Lung (tissue), 11 donors: ENCODE measurements at regions not wholly inside any gene's neighbourhood (a gene's known extent, or its start where the extent isn't known, plus 50 kb on each side); places are given as distances from the start of the nearest gene placed in this dataset.

ENCODE experiments used
- ATAC-seq: fragments of 200-7000 bp; cut with Tn5 transposase; one replicate; pipeline ENCODE4 v1.9.1; 2020; ENCODE audit warnings: moderate number of reproducible peaks; ENCODE audit not compliant: insufficient read depth, low FRiP score
- DNase-seq, 3 donors: peaks; one replicate each; pipeline ENCODE4 v3.0.0-alpha.2; 2013 to 2017
- H3K27ac ChIP-seq, 2 donors: one replicate each; pipeline ENCODE4 v1.5.1; 2013; ENCODE audit warnings: mild to moderate bottlenecking in 2 of 2, moderate library complexity in 2 of 2, control low read depth in 1 of 2, inconsistent platforms in 1 of 2, low read depth in 1 of 2, low read length in 1 of 2
- H3K27me3 ChIP-seq, 3 donors: one replicate each; pipeline ENCODE4 v1.5.1; 2013; ENCODE audit warnings: low read length in 2 of 3; ENCODE audit not compliant: control insufficient read depth in 3 of 3, insufficient read depth in 3 of 3
- H3K36me3 ChIP-seq, 4 donors: one replicate each; pipeline ENCODE4 v1.5.1; 2013; ENCODE audit warnings: low read length in 4 of 4, mild to moderate bottlenecking in 1 of 4, moderate library complexity in 1 of 4; ENCODE audit not compliant: control insufficient read depth in 4 of 4, insufficient read depth in 4 of 4
- H3K4me1 ChIP-seq, 5 donors: one replicate each; pipeline ENCODE4 v1.5.1; 2013; ENCODE audit warnings: low read length in 5 of 5, mild to moderate bottlenecking in 2 of 5, moderate library complexity in 1 of 5; ENCODE audit not compliant: control insufficient read depth in 5 of 5, insufficient read depth in 5 of 5
- H3K4me3 ChIP-seq: one replicate; pipeline ENCODE4 v1.5.1; 2013; ENCODE audit warnings: mild to moderate bottlenecking, control low read depth, moderate library complexity
- H3K9ac ChIP-seq, 2 donors: one replicate each; pipeline ENCODE4 v1.5.1; 2013; ENCODE audit warnings: low read length in 2 of 2, control low read depth in 1 of 2; ENCODE audit not compliant: insufficient read depth in 1 of 2
- H3K9me3 ChIP-seq, 4 donors: one replicate each; pipeline ENCODE4 v1.5.1; 2013; ENCODE audit warnings: low read length in 3 of 4, mild to moderate bottlenecking in 1 of 4, moderate library complexity in 1 of 4; ENCODE audit not compliant: control insufficient read depth in 4 of 4, insufficient read depth in 3 of 4
- CTCF ChIP-seq: IDR thresholded peaks from 2 replicates; pipeline ENCODE4 v1.5.1; 2012; ENCODE audit warnings: mild to moderate bottlenecking; ENCODE audit errors: control extremely low read depth, extremely low read depth
- WGBS, 2 donors: extraction: QIAGEN DNeasy Blood & Tissue Kit; methylation state at CpG; one replicate each; pipeline ENCODE4 v1.1.7; 2013; 5-methylcytosine and 5-hydroxymethylcytosine counted together
- donor health status: control.
- donor health status: control.
- donor health status: Bipolar disorder and iron deficiency.
- donor health status: healthy.
- donor health status: DM: yes; HTN: yes; CAD: no.

- no peaks in the 10 kb centered on the region for H3K4me1 ChIP-seq
- TF ChIP-seq CTCF, result no peak
- H3K27ac ChIP-seq, result no peak overlapping the region
- H3K27me3 ChIP-seq, result no peaks in the 10 kb centered on the region
- H3K4me3 ChIP-seq, result no peak overlapping the region
- H3K36me3 ChIP-seq, result no peaks in the 10 kb centered on the region
- H3K9me3 ChIP-seq, result no peaks in the 10 kb centered on the region
- DNase-seq (no peak), ATAC-seq (no peak)
- no peak overlapping the region for H3K9ac ChIP-seq
Measured at GRCh38 chr14:21867541-21867940, 193.9 kb upstream of the OR4E1 start.

- ATAC-seq (no peak), DNase-seq (no peak)
- no peak for TF ChIP-seq CTCF
- Histone ChIP-seq H3K36me3 (no peaks in the 10 kb centered on the region), H3K9ac (no peak overlapping the region), H3K9me3 (no peaks in the 10 kb centered on the region), H3K4me1 (no peaks in the 10 kb centered on the region), H3K27ac (no peak overlapping the region), H3K27me3 (no peaks in the 10 kb centered on the region), H3K4me3 (no peak overlapping the region)
Measured at GRCh38 chr14:21866479-21866878, 192.9 kb upstream of the OR4E1 start.

GRCh38 chr14:21863289-21863688, 189.7 kb upstream of the OR4E1 start:
- 82 to 92% methylated on average over 2 of the region's 2 CpGs for WGBS, 2 donors
- TF ChIP-seq CTCF, result no peak
- no peak for DNase-seq

GRCh38 chr14:21861153-21861552, 187.5 kb upstream of the OR4E1 start:
- DNase-seq, result no peak
- Histone ChIP-seq H3K36me3 (no peaks in the 10 kb centered on the region), H3K27me3 (no peaks in the 10 kb centered on the region), H3K27ac (no peak overlapping the region), H3K9me3 (no peaks in the 10 kb centered on the region), H3K4me1 (no peaks in the 10 kb centered on the region), H3K9ac (no peak overlapping the region), H3K4me3 (no peak overlapping the region)
- no peak for TF ChIP-seq CTCF
- no peak for ATAC-seq
- 81 to 92% methylated on average over 4 of the region's 4 CpGs for WGBS, 2 donors

More at GRCh38 chr14:21863289-21863688, 189.7 kb upstream of the OR4E1 start:
- no peak overlapping the region for H3K4me3 ChIP-seq
- H3K9me3 ChIP-seq, result no peaks in the 10 kb centered on the region
- no peak overlapping the region for H3K9ac ChIP-seq
- H3K4me1 ChIP-seq, result no peaks in the 10 kb centered on the region
- no peaks in the 10 kb centered on the region for H3K36me3 ChIP-seq
- no peaks in the 10 kb centered on the region for H3K27me3 ChIP-seq
- no peak overlapping the region for H3K27ac ChIP-seq
- no peak for ATAC-seq
